Cardiac septum (tissue), 1 donor: ENCODE measurements at regions not wholly inside any gene's neighbourhood (a gene's known extent, or its start where the extent isn't known, plus 50 kb on each side); places are given as distances from the start of the nearest gene placed in this dataset.

Source experiments
- DNase-seq: peaks from one replicate; pipeline ENCODE4 v3.0.0-alpha.2; 2020; ENCODE audit warnings: low spot score
- intact Hi-C: fragments of 100-400 bp; cut with DNase I; formaldehyde crosslinking; loops from one replicate; pipeline ENCODE4 v1.14.0; 2022
- donor health status: DM: no; HTN: no; CAD: no.

- no peak for DNase-seq
- intact Hi-C loops: no loop called here
These were observed 675.6 kb downstream of the TBL1XR1 start for GRCh38 chr3:176521531-176522175.

GRCh38 chr3:176514297-176514696 is 683.0 kb downstream of the TBL1XR1 start:
- no peak for DNase-seq
- intact Hi-C loops: loop anchor here (10.0 kb wide), 1 partner anchor 1871 kb away; no protein-coding TSS in a partner anchor

- DNase-seq: no peak
- intact Hi-C loops: loop anchor here (10.0 kb wide), 1 partner anchor 1871 kb away; no protein-coding TSS in a partner anchor
These were observed 683.7 kb downstream of the TBL1XR1 start for GRCh38 chr3:176513604-176514003.

GRCh38 chr3:176512037-176512436 is 685.2 kb downstream of the TBL1XR1 start:
- DNase-seq: no peak
- intact Hi-C loops: loop anchor here (10.0 kb wide), 1 partner anchor 1873 kb away; no protein-coding TSS in a partner anchor

GRCh38 chr3:176510097-176510496 is 687.2 kb downstream of the TBL1XR1 start:
- intact Hi-C loops: loop anchor here (10.0 kb wide), 1 partner anchor 1875 kb away; no protein-coding TSS in a partner anchor
- DNase-seq: no peak

- no peak for DNase-seq
- intact Hi-C loops: no loop called here
These were observed 691.2 kb downstream of the TBL1XR1 start for GRCh38 chr3:176505878-176506621.

GRCh38 chr3:176491084-176491483 is 706.2 kb downstream of the TBL1XR1 start:
- intact Hi-C loops: no loop called here
- DNase-seq: no peak

GRCh38 chr3:176490357-176490756 is 706.9 kb downstream of the TBL1XR1 start:
- no peak for DNase-seq
- intact Hi-C loops: no loop called here

GRCh38 chr3:176479248-176479647 is 718.0 kb downstream of the TBL1XR1 start:
- no peak for DNase-seq
- intact Hi-C loops: no loop called here

GRCh38 chr3:176469694-176470205 is 727.5 kb downstream of the TBL1XR1 start:
- intact Hi-C loops: no loop called here
- DNase-seq: no peak

GRCh38 chr3:176463610-176464009 is 733.7 kb downstream of the TBL1XR1 start:
- no peak for DNase-seq
- intact Hi-C loops: no loop called here

- intact Hi-C loops: no loop called here
- no peak for DNase-seq
These were observed 749.9 kb downstream of the TBL1XR1 start for GRCh38 chr3:176447369-176447768.

GRCh38 chr3:176442326-176442725 is 755.0 kb downstream of the TBL1XR1 start:
- DNase-seq: no peak
- intact Hi-C loops: no loop called here

GRCh38 chr3:176439729-176440128 is 757.6 kb downstream of the TBL1XR1 start:
- DNase-seq: no peak
- intact Hi-C loops: no loop called here

- no peak for DNase-seq
- intact Hi-C loops: no loop called here
These were observed 765.3 kb downstream of the TBL1XR1 start for GRCh38 chr3:176431991-176432390.

- no peak for DNase-seq
- intact Hi-C loops: no loop called here
These were observed 766.3 kb downstream of the TBL1XR1 start for GRCh38 chr3:176431038-176431418.

- no peak for DNase-seq
- intact Hi-C loops: no loop called here
These were observed 766.8 kb downstream of the TBL1XR1 start for GRCh38 chr3:176430244-176431037.

- no peak for DNase-seq
- intact Hi-C loops: no loop called here
These were observed 768.7 kb downstream of the TBL1XR1 start for GRCh38 chr3:176428552-176428951.

- DNase-seq: no peak
- intact Hi-C loops: no loop called here
These were observed 770.9 kb downstream of the TBL1XR1 start for GRCh38 chr3:176426371-176426770.

- intact Hi-C loops: no loop called here
- DNase-seq: no peak
These were observed 780.4 kb downstream of the TBL1XR1 start for GRCh38 chr3:176416870-176417269.
